Upper lobe of right lung (tissue), 1 donor: ENCODE measurements at regions not wholly inside any gene's neighbourhood (a gene's known extent, or its start where the extent isn't known, plus 50 kb on each side); places are given as distances from the start of the nearest gene placed in this dataset.
"Not testable (repeated sequence)": the region's sequence is repeated elsewhere in the genome, so short reads cannot be mapped to it uniquely, and the experiment has no call there.

Experiments used
- ATAC-seq: fragments of 200-7000 bp; cut with Tn5 transposase; one replicate; pipeline ENCODE4 v1.9.1; 2020; ENCODE audit warnings: mild to moderate bottlenecking, moderate library complexity
- DNase-seq: peaks from one replicate; pipeline ENCODE4 v3.0.0-alpha.2; 2020
- H3K27ac ChIP-seq: fragments of 200-600 bp; one replicate; pipeline ENCODE4 v1.8.0; 2022
- H3K27me3 ChIP-seq: fragments of 200-600 bp; one replicate; pipeline ENCODE4 v1.8.0; 2022; ENCODE audit warnings: mild to moderate bottlenecking
- H3K36me3 ChIP-seq: fragments of 200-600 bp; one replicate; pipeline ENCODE4 v1.8.0; 2022
- H3K4me1 ChIP-seq: fragments of 200-600 bp; one replicate; pipeline ENCODE4 v1.8.0; 2022
- H3K4me3 ChIP-seq: fragments of 200-600 bp; one replicate; pipeline ENCODE4 v1.8.0; 2022; ENCODE audit warnings: mild to moderate bottlenecking
- H3K9me3 ChIP-seq: fragments of 200-600 bp; one replicate; pipeline ENCODE4 v1.8.0; 2022
- intact Hi-C: fragments of 100-400 bp; cut with DNase I; formaldehyde crosslinking; loops from one replicate; pipeline ENCODE4 v1.11.0; 2022
- TF ChIP-seq, protein P1 (sequence below): fragments of 200-600 bp; IDR thresholded peaks from one replicate; pipeline ENCODE4 v1.8.0; 2022; ENCODE audit warnings: antibody characterized with exemption
- donor health status: DM: no; HTN: yes; CAD: no; lungs with severe emphysema.

- H3K4me3 ChIP-seq: no peak overlapping the region
- H3K9me3 ChIP-seq: no peaks in the 10 kb centered on the region
- ATAC-seq: no peak
- H3K27ac ChIP-seq: no peak overlapping the region
- no peaks in the 10 kb centered on the region for H3K36me3 ChIP-seq
- intact Hi-C loops: no loop called here
- H3K4me1 ChIP-seq: no peaks in the 10 kb centered on the region
- TF ChIP-seq, protein P1, sequence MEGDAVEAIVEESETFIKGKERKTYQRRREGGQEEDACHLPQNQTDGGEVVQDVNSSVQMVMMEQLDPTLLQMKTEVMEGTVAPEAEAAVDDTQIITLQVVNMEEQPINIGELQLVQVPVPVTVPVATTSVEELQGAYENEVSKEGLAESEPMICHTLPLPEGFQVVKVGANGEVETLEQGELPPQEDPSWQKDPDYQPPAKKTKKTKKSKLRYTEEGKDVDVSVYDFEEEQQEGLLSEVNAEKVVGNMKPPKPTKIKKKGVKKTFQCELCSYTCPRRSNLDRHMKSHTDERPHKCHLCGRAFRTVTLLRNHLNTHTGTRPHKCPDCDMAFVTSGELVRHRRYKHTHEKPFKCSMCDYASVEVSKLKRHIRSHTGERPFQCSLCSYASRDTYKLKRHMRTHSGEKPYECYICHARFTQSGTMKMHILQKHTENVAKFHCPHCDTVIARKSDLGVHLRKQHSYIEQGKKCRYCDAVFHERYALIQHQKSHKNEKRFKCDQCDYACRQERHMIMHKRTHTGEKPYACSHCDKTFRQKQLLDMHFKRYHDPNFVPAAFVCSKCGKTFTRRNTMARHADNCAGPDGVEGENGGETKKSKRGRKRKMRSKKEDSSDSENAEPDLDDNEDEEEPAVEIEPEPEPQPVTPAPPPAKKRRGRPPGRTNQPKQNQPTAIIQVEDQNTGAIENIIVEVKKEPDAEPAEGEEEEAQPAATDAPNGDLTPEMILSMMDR: no peak
- no peak for DNase-seq
- H3K27me3 ChIP-seq: no peaks in the 10 kb centered on the region
These were observed 72.0 kb upstream of the PEG3 start for GRCh38 chr19:56912401-56913112.

DNA sequence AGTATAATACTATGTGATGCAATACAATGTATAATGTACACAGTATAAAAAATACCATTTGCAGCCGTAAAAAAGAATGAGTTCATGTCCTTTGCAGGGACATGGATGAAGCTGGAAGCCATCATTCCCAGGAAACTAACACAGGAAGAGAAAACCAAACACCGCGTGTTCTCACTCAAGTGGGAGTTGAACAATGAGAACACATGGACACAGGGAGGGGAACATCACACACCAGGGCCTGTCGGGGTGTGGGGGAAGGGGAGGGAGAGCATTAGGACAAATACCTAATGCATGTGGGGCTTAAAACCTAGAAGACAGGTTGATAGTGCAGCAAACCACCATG lies 72.6 kb upstream of the PEG3 start:
- H3K4me3 ChIP-seq, DNase-seq, ATAC-seq, H3K27ac ChIP-seq, H3K4me1 ChIP-seq, intact Hi-C loops, H3K36me3 ChIP-seq, H3K27me3 ChIP-seq, H3K9me3 ChIP-seq: not testable (repeated sequence)

DNA sequence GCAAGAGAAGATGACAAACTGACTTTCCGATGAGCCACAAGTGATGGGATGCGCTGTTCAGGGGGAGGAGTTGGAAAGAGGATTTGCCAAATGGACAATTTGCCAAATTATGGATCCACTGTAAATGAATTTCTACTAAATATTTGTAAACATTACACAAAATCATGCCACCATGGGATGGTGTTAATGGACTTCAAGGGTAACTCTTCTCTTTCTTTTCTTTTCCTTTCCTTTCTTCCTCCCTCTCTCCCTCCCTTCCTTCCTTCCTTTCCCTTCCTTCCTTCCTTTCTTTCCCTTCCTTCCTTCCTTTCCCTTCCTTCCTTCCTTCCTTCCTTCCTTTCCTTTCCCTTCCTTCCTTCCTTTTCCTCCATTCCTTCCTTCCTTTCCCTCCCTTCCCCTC lies 76.0 kb upstream of the PEG3 start:
- DNase-seq: no peak
- intact Hi-C loops: no loop called here
- Histone ChIP-seq H3K27ac (no peak overlapping the region), H3K9me3 (no peaks in the 10 kb centered on the region), H3K27me3 (no peaks in the 10 kb centered on the region), H3K4me1 (no peaks in the 10 kb centered on the region), H3K4me3 (no peak overlapping the region), H3K36me3 (no peaks in the 10 kb centered on the region)
- no peak for ATAC-seq
- TF ChIP-seq, protein P1: no peak

GRCh38 chr19:56917529-56917928 lies 77.0 kb upstream of the PEG3 start:
- no peaks in the 10 kb centered on the region for H3K27me3 ChIP-seq
- no peaks in the 10 kb centered on the region for H3K9me3 ChIP-seq
- H3K4me1 ChIP-seq: no peaks in the 10 kb centered on the region
- DNase-seq: no peak
- H3K36me3 ChIP-seq: no peaks in the 10 kb centered on the region
- no peak overlapping the region for H3K4me3 ChIP-seq
- ATAC-seq: no peak
- TF ChIP-seq, protein P1: no peak
- no peak overlapping the region for H3K27ac ChIP-seq
- intact Hi-C loops: no loop called here

DNA sequence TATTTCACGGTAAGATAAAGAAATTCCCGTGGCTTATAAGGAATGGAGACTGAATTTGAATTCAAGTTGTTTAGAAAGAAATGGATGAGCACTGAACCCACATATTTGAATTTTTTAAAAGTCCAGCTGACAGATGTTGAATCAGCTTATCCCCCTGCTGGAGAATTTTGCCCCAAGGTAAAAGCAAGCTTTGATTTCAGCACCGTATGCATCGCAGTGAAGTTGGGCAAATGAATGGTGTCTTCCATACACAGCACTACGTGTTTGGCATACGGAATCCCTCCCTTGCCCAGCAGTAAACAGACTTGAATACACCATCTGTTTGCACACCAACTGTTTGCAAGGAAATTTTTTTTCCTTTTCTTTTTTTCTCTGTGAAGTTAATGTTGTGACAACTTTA lies 77.5 kb upstream of the PEG3 start:
- Histone ChIP-seq H3K4me1 (no peaks in the 10 kb centered on the region), H3K36me3 (no peaks in the 10 kb centered on the region), H3K27me3 (no peaks in the 10 kb centered on the region), H3K4me3 (no peak overlapping the region), H3K9me3 (no peaks in the 10 kb centered on the region), H3K27ac (no peak overlapping the region)
- intact Hi-C loops: no loop called here
- ATAC-seq (no peak), DNase-seq (no peak)
- TF ChIP-seq, protein P1: no peak

DNA sequence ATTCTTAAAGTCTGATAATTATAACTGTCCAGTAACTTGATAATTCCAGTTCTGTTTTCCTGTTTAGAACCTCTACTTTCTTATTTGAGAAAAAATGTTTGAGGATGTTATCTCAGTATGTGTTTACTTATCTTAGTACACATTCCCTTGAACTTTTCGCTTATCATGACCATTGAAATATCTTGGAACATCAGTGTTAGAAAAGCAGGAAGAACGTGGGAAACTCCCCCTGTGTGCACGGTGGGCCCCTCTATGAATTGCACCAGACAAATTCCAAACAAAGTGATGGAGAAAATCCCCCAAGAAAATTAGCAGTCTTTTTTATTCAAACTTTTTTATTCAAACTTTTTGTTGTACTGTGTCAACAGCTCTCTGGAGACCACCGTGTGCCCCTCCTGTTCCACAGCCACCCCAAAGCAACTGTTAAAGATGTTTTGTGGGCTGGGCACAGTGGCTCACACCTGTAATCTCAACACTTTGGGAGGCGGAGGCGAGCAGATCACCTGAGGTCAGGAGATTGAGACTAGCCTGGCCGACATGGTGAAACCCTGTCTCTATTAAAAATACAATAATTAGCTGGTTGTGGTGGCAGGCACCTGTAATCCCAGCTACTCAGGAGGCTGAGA lies 78.3 kb upstream of the PEG3 start:
- H3K4me1 ChIP-seq: no peaks in the 10 kb centered on the region
- no peaks in the 10 kb centered on the region for H3K9me3 ChIP-seq
- H3K27me3 ChIP-seq: no peaks in the 10 kb centered on the region
- ATAC-seq: no peak
- H3K4me3 ChIP-seq: no peak overlapping the region
- intact Hi-C loops: no loop called here
- no peak for DNase-seq
- TF ChIP-seq, protein P1: no peak
- H3K36me3 ChIP-seq: no peaks in the 10 kb centered on the region
- no peak overlapping the region for H3K27ac ChIP-seq
